Erythroblast (primary cell): ENCODE measurements at regions not wholly inside any gene's neighbourhood (a gene's known extent, or its start where the extent isn't known, plus 50 kb on each side); places are given as distances from the start of the nearest gene placed in this dataset.

ENCODE experiments used
- DNase-seq, 2 experiments: peaks; one replicate each; lab custom pipeline; 2025; lab: John Stamatoyannopoulos, UW
- GATA1 ChIP-seq: IDR thresholded peaks from 2 replicates; pipeline ENCODE4 v1.6.1; 2011; ENCODE audit warnings: low read depth, mild to moderate bottlenecking, control low read depth, low read length, moderate library complexity
- POLR2A ChIP-seq: IDR thresholded peaks from 2 replicates; pipeline ENCODE4 v1.6.1; 2011; ENCODE audit warnings: mild to moderate bottlenecking, low read length

DNA sequence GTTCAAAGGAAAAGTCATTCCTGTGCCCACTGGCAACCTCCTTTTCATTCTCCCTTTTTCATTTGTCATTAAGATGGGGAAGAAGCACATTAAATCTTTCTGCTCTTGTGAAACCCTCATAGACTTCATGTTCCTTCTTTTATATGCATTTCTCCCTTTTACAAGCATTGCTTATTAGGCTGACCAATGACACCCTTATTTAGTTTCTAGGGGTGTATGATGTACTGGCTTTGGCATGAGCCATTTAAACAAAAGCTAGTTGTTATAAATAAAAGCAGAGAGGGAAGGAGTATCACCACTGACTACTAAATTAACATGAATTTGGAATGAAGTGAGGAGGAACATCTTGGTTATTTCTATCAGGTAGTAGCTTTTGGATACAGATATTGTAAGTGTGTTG is 68.2 kb upstream of the PCDH9 start:
- DNase-seq = no peak
- TF ChIP-seq GATA1 (no peak), POLR2A (no peak)

DNA sequence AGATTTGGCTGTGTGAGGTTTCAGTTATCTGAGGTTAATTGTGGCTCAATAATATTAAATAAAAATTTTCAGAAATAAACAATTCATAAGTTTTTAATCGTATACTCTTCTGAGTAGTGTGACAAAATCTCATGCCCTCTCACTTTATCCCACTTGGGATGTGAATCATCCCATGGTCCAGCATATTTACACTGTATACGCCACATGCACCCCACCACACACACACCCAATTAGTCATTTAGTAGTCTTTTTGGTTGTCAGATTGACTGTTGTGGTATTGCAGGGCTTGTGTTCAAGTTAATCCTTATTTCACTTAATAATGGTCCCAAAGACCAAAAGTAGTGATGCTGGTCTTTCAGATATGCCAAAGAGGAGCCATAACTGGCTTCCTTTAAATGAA is 66.4 kb upstream of the PCDH9 start:
- TF ChIP-seq GATA1 (no peak), POLR2A (no peak)
- DNase-seq = no peak

DNA sequence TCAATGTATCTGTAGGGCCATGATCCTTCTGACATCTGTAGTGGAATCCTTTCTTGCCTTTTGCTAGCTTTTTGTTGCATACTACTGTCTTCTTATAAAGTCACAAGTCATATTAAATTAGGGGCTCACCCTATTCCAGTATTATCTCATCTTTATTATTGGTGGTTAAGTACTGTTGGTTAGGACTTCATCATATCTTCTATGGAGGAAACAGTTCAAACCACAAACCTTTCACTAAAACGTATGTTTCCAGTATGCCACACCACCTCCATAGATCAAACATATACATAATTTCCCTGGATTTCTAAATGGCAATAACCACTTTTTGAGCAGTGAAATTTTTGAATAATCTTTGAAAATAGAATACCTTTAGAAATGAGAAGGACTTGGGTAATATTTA is 62.8 kb upstream of the PCDH9 start:
- no peak for TF ChIP-seq POLR2A
- TF ChIP-seq GATA1 = no peak
- no peak for DNase-seq

DNA sequence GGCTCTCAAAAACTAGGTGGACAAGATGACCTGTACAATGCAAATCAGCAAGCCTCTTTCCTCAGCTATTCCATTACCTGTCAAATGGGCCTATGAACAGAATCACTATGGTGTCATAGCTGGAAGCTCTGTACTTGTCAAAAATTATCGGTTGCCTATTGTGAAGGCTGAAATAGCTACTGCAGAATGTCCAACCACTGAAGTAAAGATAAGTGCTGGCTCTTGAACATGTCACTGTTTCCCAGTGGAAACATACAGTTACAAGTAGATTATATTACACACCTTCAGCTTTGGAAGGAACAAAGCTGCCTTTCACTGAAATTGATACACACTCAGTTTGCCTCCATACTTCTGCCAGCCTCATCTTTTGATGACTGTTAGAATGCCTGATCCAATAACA is 55.5 kb upstream of the PCDH9 start:
- TF ChIP-seq POLR2A = no peak
- no peak for TF ChIP-seq GATA1
- DNase-seq = no peak

DNA sequence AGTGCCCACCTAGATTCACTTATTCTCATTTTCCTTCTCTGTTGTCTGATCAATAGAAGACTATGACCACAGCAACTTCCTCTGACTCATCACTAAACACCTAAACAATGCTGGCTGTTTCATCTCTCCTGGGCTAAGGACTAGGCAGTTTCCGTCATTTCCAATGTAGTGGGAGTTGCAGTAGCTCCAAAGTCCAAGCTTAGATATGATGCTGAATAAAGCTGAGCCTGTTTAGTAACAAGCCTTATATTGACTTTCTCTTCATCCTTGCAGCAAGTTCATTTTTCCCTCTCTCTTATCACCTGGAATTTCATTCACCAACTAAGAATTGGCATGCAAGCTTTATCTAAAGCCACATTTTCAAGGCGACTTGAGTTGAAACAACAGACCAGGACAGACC is 53.5 kb upstream of the PCDH9 start:
- TF ChIP-seq POLR2A (no peak), GATA1 (no peak)
- DNase-seq = no peak

DNA sequence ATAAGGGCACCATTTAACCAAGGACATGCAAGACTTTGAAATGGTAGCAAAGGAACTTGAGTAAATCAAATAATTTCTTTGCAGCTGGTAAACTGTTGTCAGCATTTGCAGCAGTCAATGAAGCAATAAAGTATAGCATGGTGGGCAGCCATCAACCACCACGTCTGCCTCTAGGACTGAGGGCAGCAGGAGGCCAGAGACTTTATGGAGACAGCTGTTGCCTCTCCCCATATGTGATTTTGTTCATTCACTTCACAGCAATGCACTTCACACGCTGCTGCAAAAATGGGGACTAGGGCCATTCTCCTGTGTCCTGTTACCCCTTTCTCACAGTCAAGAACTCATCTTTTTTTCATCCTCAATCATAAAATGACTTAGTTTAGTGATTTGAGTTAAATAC is 51.3 kb upstream of the PCDH9 start:
- no peak for DNase-seq
- TF ChIP-seq GATA1 = no peak
- TF ChIP-seq POLR2A = no peak
